HG02571 (cell line): ENCODE measurements at regions not wholly inside any gene's neighbourhood (a gene's known extent, or its start where the extent isn't known, plus 50 kb on each side); places are given as distances from the start of the nearest gene placed in this dataset.

Experiments used
- ATAC-seq: cut with Tn5 transposase; IDR thresholded peaks from one replicate; pipeline ENCODE4 v1.9.1; 2021; ENCODE audit warnings: mild to moderate bottlenecking, moderate library complexity; ENCODE audit not compliant: unreplicated experiment

- ATAC-seq: no peak
Measured at GRCh38 chrX:30951003-30951402, 61.9 kb upstream of the TAB3 start.

- ATAC-seq: no peak
Measured at GRCh38 chrX:30950391-30950790, 61.3 kb upstream of the TAB3 start.

GRCh38 chrX:30949554-30949953 is 60.5 kb upstream of the TAB3 start:
- ATAC-seq: no peak

- ATAC-seq: no peak
Measured at GRCh38 chrX:30948626-30949025, 59.6 kb upstream of the TAB3 start.

GRCh38 chrX:30948051-30948450 is 59.0 kb upstream of the TAB3 start:
- ATAC-seq: no peak

- no peak for ATAC-seq
Measured at GRCh38 chrX:30943984-30944383, 54.9 kb upstream of the TAB3 start.

- no peak for ATAC-seq
Measured at GRCh38 chrX:30941898-30942297, 52.8 kb upstream of the TAB3 start.

GRCh38 chrX:30939928-30940327 is 50.9 kb upstream of the TAB3 start:
- no peak for ATAC-seq
